Thyroid gland (tissue), 4 donors: ENCODE measurements at regions not wholly inside any gene's neighbourhood (a gene's known extent, or its start where the extent isn't known, plus 50 kb on each side); places are given as distances from the start of the nearest gene placed in this dataset.

ENCODE experiments used
- DNase-seq, 2 donors: peaks; one replicate each; pipeline ENCODE4 v3.0.0-alpha.2; 2019
- H3K27ac ChIP-seq, 3 donors: fragments of 200-600 bp; sonication (generic); 1 replicate in 2 of 3; 2 replicates in 1 of 3; pipeline ENCODE4 v1.5.1; 2016 to 2019; ENCODE audit warnings: mild to moderate bottlenecking in 1 of 3, moderate library complexity in 1 of 3
- H3K27me3 ChIP-seq: fragments of 200-600 bp; sonication (generic); one replicate; pipeline ENCODE4 v1.5.1; 2019
- H3K36me3 ChIP-seq, 2 donors: fragments of 200-600 bp; sonication (generic); one replicate each; pipeline ENCODE4 v1.5.1; 2016 to 2019
- H3K4me1 ChIP-seq, 2 donors: fragments of 200-600 bp; sonication (generic); one replicate each; pipeline ENCODE4 v1.5.1; 2017 to 2019
- H3K4me3 ChIP-seq, 3 donors: fragments of 200-600 bp; sonication (generic); replicated peaks in 1 of 3; 1 replicate in 2 of 3; 2 replicates in 1 of 3; pipeline ENCODE4 v1.5.1; 2016; ENCODE audit warnings: mild to moderate bottlenecking in 1 of 3
- H3K9me3 ChIP-seq: fragments of 200-600 bp; sonication (generic); one replicate; pipeline ENCODE4 v1.5.1; 2017
- CTCF ChIP-seq, 6 experiments: fragments of 200-600 bp in 3 of 6; fragments of 450-650 bp in 3 of 6; sonication (generic) in 3 of 6; IDR thresholded peaks; one replicate each; pipeline ENCODE4 v1.5.1; 2016 to 2019; ENCODE audit warnings: antibody characterized with exemption in 6 of 6, mild to moderate bottlenecking in 2 of 6, inconsistent platforms in 1 of 6, moderate library complexity in 1 of 6
- POLR2A ChIP-seq, 2 donors: fragments of 450-650 bp; IDR thresholded peaks; one replicate each; pipeline ENCODE4 v1.6.1; 2017; ENCODE audit warnings: antibody characterized with exemption in 2 of 2, mild to moderate bottlenecking in 2 of 2, moderate library complexity in 1 of 2
- WGBS, 2 donors: methylation state at CpG; one replicate each; pipeline ENCODE4 v1.1.5; 2017; 5-methylcytosine and 5-hydroxymethylcytosine counted together
- intact Hi-C: fragments of 100-400 bp; cut with DNase I; formaldehyde crosslinking; loops from one replicate; pipeline ENCODE4 v1.15.1; 2023

GRCh38 chr18:78563110-78563509 lies 416.5 kb upstream of the SALL3 start:
- Histone ChIP-seq H3K4me3 (no peak overlapping the region), H3K9me3 (no peaks in the 10 kb centered on the region), H3K27me3 (no peaks in the 10 kb centered on the region), H3K4me1 (no peaks in the 10 kb centered on the region), H3K36me3 (no peaks in the 10 kb centered on the region), H3K27ac (no peak overlapping the region)
- intact Hi-C loops, result no loop called here
- no peak for TF ChIP-seq POLR2A (IDR thresholded peaks at IDR 0.05)
- TF ChIP-seq CTCF (IDR thresholded peaks at IDR 0.05), result no peak
- no peak for DNase-seq
- WGBS, 2 donors, result 91 to 92% methylated on average over 15 of the region's 15 CpGs

GRCh38 chr18:78564030-78564429 lies 415.6 kb upstream of the SALL3 start:
- Histone ChIP-seq H3K9me3 (no peaks in the 10 kb centered on the region), H3K4me3 (no peak overlapping the region), H3K36me3 (no peaks in the 10 kb centered on the region), H3K27me3 (no peaks in the 10 kb centered on the region), H3K27ac (no peak overlapping the region), H3K4me1 (no peaks in the 10 kb centered on the region)
- no peak for DNase-seq
- WGBS, 2 donors, result 30 to 48% methylated on average over 2 to 5 of the region's 7 CpGs
- no peak for TF ChIP-seq POLR2A (IDR thresholded peaks at IDR 0.05)
- TF ChIP-seq CTCF (IDR thresholded peaks at IDR 0.05), result no peak
- intact Hi-C loops, result no loop called here

GRCh38 chr18:78564518-78564917 lies 415.1 kb upstream of the SALL3 start:
- intact Hi-C loops, result no loop called here
- H3K4me1 ChIP-seq, result no peaks in the 10 kb centered on the region
- no peak for DNase-seq
- no peaks in the 10 kb centered on the region for H3K27me3 ChIP-seq
- H3K4me3 ChIP-seq, result no peak overlapping the region
- H3K36me3 ChIP-seq, result no peaks in the 10 kb centered on the region
- H3K27ac ChIP-seq, result no peak overlapping the region
- TF ChIP-seq CTCF (IDR thresholded peaks at IDR 0.05), result no peak
- TF ChIP-seq POLR2A (IDR thresholded peaks at IDR 0.05), result no peak
- H3K9me3 ChIP-seq, result no peaks in the 10 kb centered on the region
- WGBS, 2 donors, result 46 to 48% methylated on average over 11 to 14 of the region's 14 CpGs

GRCh38 chr18:78565240-78565639 lies 414.4 kb upstream of the SALL3 start:
- Histone ChIP-seq H3K27ac (no peak overlapping the region), H3K4me1 (no peaks in the 10 kb centered on the region), H3K9me3 (no peaks in the 10 kb centered on the region), H3K36me3 (no peaks in the 10 kb centered on the region), H3K27me3 (no peaks in the 10 kb centered on the region), H3K4me3 (no peak overlapping the region)
- TF ChIP-seq CTCF (IDR thresholded peaks at IDR 0.05) (no peak), POLR2A (IDR thresholded peaks at IDR 0.05) (no peak)
- 77 to 96% methylated on average over 5 of the region's 5 CpGs for WGBS, 2 donors
- intact Hi-C loops, result no loop called here
- DNase-seq, result no peak

- intact Hi-C loops, result no loop called here
- Histone ChIP-seq H3K27ac (no peak overlapping the region), H3K4me1 (no peaks in the 10 kb centered on the region), H3K9me3 (no peaks in the 10 kb centered on the region), H3K36me3 (no peaks in the 10 kb centered on the region), H3K27me3 (no peaks in the 10 kb centered on the region), H3K4me3 (no peak overlapping the region)
- no peak for TF ChIP-seq POLR2A (IDR thresholded peaks at IDR 0.05)
- no peak for TF ChIP-seq CTCF (IDR thresholded peaks at IDR 0.05)
- DNase-seq, result no peak
- 47% methylated on average over 1 of the region's 1 CpG for WGBS, 2 donors
Observed at GRCh38 chr18:78566065-78566464, 413.6 kb upstream of the SALL3 start.
